PC-3 (cell line): ENCODE measurements at regions not wholly inside any gene's neighbourhood (a gene's known extent, or its start where the extent isn't known, plus 50 kb on each side); places are given as distances from the start of the nearest gene placed in this dataset.

Source experiments
- EZH2 ChIP-seq: fragments of 300-600 bp; sonication (generic); IDR thresholded peaks from one replicate; pipeline ENCODE4 v1.6.1; 2017; ENCODE audit warnings: antibody characterized with exemption, mild to moderate bottlenecking, low read length; ENCODE audit not compliant: unreplicated experiment
- TF ChIP-seq, protein P1 (sequence below): fragments of 300-600 bp; sonication (generic); conservative IDR thresholded peaks from 2 replicates; pipeline ENCODE4 v1.5.1; 2017; ENCODE audit warnings: antibody characterized with exemption, low read depth, mild to moderate bottlenecking, low read length

DNA sequence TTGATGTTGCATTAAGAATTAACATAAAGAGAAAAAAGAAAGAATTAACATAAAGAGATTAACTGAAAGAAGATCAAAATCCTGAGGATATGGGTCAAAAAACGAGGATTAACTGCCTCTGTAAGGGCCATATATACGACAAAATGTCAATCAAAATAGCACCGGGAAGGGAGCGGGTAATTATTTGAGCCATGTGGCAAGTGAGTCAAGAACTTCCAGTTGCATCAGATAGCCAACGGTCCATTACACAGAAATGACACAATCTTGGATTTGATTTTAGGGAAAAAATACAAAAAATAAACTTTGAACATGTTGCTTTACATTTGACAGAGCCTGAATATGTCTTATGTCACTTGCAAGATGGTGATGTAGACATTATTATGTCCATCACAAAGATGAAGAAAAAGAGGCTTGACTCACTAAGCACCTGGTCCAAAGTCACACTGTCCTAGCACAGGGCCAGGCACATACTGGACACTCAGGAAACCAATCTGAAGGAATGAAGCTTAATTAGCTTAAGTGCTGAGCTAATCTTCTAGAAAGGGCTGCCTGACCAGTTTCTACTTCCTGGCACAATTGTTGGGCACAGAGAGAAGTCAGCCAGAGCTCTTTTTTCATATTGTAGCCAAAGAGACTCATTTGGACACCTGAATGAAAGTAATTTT is 273.2 kb upstream of the PAPPA start:
- TF ChIP-seq, protein P1, sequence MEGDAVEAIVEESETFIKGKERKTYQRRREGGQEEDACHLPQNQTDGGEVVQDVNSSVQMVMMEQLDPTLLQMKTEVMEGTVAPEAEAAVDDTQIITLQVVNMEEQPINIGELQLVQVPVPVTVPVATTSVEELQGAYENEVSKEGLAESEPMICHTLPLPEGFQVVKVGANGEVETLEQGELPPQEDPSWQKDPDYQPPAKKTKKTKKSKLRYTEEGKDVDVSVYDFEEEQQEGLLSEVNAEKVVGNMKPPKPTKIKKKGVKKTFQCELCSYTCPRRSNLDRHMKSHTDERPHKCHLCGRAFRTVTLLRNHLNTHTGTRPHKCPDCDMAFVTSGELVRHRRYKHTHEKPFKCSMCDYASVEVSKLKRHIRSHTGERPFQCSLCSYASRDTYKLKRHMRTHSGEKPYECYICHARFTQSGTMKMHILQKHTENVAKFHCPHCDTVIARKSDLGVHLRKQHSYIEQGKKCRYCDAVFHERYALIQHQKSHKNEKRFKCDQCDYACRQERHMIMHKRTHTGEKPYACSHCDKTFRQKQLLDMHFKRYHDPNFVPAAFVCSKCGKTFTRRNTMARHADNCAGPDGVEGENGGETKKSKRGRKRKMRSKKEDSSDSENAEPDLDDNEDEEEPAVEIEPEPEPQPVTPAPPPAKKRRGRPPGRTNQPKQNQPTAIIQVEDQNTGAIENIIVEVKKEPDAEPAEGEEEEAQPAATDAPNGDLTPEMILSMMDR: no peak
- TF ChIP-seq EZH2: no peak
